Kidney tubule cell (primary cell): ENCODE measurements at regions not wholly inside any gene's neighbourhood (a gene's known extent, or its start where the extent isn't known, plus 50 kb on each side); places are given as distances from the start of the nearest gene placed in this dataset.

ENCODE experiments used
- DNase-seq: peaks from one replicate; pipeline ENCODE4 v3.0.0-alpha.2; 2018; ENCODE audit warnings: low spot score

DNA sequence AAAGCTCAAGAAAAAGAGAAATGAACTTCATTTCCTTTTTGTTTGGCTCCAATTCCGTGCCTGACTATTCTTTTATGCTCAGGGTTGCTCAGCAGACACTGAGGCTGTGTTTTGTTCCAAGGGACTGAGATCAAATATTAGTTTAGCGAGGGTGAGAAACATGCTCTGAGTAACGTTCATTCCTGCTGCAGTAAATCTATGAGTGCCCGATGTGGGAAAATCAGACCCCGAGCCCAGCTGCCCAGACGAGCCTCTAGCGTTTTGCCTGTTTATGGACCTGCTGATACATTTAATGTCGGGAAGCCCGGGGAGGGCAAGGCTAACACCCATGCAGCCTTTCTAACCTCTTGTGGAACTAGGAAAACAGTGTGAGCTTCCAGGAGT lies 119.2 kb downstream of the VAPA start:
- no peak for DNase-seq

DNA sequence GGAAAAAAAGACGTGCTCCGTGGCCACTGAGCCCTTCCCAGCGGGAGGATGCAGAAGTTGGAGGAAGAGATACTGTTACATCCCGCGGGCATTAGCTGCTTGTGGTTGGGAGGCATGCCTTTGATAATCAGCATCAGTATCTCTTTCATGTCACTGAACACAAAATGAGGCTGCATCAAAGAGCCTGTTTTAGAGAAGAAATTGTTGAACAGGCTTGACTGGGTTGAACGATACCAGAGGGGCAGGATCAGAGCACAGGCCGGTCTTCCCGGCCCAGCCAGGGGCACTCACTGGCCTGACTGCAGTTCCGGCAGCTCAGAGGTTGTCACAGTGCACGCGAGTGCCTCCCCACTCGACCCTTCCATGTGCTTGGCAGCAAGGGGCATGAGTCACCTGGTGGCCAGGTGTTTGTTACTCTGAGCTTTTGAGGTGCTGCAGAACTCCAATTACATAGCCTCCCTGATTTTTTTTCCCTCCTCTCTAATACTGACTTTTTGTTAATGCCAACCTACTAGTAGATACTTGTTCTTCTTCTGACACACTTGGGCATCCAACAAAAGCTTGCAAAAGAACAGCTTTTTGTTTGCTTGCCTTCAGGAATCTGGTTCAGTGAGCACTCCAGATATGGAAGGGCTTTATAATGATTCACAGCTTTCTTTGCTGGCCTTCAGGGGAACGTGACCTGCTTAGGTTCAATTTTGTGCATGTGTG lies 121.6 kb downstream of the VAPA start:
- DNase-seq = peak; percentile 52

- no peak for DNase-seq
These were observed 122.7 kb downstream of the VAPA start for GRCh38 chr18:10036479-10036878.

GRCh38 chr18:10037181-10037580 lies 123.4 kb downstream of the VAPA start:
- DNase-seq = no peak

GRCh38 chr18:10038268-10038667 lies 124.5 kb downstream of the VAPA start:
- no peak for DNase-seq

DNA sequence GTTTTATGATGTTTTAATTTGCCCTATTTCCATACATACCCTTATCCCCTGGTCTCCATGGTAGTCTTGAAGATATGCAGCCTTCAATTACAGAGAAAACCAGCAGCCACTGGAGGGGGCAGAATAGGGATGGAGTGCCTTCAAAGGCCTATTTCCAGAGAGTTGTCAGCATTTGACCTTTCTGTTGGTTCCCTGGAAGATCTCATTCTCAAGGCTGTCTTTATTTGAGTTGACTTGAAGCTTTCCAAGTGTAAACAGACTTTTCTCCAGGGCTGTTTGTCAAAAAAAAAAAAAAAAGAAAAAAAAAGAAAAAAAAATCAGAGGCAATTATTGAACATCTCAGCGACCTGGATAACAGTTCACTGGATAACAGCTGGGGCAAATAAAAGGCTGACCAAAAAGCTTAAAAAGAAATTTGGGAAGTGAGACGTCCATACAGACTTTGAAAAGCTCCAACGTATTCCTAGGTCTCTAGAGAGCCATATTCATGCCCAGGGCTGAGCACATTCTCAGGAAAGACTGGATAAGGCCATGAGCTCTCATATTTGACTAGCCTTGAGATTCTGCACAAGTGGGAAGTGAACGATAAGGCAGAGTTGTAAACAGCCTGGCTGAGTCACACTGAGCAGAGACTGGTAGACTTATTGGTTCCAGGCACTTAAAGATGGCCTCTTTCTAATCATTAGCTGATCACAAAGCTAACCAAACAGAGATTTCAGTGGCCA lies 126.6 kb downstream of the VAPA start:
- no peak for DNase-seq

- no peak for DNase-seq
These were observed 127.4 kb downstream of the VAPA start for GRCh38 chr18:10041180-10041579.

- no peak for DNase-seq
These were observed 128.7 kb downstream of the VAPA start for GRCh38 chr18:10042492-10042891.

- no peak for DNase-seq
These were observed 130.2 kb downstream of the VAPA start for GRCh38 chr18:10044054-10044453.

- DNase-seq = no peak
These were observed 131.6 kb downstream of the VAPA start for GRCh38 chr18:10045296-10045891.

DNA sequence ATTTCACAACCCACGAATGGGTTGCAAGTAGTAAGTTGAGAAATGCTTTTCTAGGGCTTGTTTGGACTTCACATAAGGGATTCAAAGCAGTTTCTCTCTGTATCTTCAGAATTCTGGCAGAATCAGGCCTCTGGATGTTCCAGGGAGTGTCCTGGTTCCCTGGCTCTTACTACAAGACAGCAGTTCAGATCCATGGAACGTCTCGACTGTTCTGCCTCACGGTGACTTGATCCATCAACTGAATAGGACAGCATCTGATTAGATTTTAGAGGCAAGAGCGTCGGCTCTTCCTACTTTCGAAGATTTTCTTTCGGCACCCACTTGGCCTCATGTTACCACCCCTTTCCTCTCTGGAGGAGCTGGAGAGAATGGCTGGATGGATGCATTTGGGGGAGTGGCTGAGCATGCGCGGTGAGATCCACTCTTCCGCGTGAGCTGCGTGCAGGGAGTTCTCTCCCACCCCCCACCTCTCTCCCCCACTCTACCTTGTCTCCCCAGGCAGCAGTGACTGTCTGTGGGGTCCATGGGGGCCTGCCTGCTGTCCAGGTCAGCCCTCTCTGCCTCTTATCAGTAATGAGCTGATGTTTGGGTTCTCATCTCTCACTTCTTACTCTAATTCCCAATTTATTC lies 132.5 kb downstream of the VAPA start:
- DNase-seq = no peak

DNA sequence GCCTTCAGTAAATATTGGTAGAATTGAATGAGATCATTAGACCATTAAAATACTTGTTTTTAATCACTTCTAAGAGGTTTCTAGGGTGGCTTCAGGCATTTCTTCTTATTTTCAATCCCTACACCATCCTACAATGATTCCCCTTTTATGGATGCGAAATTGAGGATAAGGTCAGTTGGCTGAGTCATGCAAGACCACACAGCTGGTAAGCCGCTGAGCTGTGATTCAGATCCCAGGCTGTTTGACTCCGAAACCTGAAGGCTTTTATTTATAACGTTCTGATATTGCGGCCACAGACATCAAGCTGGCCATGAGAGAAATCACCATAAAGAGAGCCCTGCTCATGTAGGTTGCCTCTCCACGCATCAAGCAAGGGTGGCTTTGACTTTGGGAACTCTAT lies 133.4 kb downstream of the VAPA start:
- DNase-seq = no peak

DNA sequence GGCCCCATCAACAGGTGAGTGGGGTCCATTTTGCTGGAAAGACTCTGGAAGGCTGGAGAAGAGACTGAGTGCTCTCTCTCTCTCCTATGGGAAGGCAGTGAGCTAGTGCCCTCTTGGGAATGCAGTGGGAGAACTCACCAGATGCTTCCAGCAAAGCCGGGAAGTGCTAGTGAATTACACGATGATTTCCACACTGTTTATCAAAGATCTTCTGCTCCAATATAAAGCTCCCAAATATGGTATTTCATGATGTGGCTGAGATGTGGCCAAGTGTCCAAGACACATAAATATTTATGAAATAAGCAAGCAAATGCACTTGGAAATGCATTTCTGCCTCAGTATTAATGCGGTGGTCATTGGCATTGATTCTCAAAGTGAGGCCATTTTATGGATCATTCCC lies 135.9 kb downstream of the VAPA start:
- DNase-seq = no peak

DNA sequence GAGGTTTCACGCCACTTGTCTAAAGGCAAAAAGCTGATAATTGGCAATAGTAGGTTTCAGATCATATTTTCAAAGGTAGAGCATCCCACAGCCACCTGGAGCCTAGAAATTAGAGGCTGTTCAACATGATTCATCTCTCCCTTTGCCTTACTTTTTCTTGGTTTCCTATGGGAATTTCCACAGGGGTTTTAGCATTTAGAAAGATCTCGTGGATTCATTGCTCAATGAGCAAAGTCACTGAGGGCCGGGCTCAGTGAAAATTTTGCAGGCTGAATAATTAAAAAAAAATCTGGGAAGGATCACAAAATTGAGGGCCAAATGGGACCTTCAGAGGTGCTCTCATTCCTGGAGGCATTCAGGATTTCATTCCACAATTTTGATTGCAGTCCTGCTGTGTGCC lies 137.1 kb downstream of the VAPA start:
- no peak for DNase-seq

GRCh38 chr18:10051877-10052631 lies 138.2 kb downstream of the VAPA start:
- no peak for DNase-seq

DNA sequence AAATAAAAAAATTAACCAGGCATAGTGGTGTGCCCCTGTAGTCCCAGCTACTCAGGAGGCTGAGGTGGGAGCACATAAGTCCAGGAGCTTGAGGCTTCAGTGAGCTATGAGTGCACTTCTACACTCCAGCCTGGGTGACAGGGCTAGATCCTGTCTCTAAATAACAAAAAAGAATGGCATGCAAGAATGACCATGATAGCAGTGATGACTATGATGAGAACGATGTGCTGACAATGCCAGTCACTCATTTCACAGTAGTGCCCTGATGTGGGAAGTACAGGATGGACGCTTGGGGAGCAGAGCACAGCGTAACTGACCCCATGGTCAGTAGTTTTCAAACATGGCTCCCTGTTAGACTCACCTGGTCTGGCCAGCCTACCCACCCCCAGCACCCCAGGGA lies 139.1 kb downstream of the VAPA start:
- DNase-seq = peak; percentile 8

GRCh38 chr18:10053861-10054260 lies 140.0 kb downstream of the VAPA start:
- DNase-seq = no peak

DNA sequence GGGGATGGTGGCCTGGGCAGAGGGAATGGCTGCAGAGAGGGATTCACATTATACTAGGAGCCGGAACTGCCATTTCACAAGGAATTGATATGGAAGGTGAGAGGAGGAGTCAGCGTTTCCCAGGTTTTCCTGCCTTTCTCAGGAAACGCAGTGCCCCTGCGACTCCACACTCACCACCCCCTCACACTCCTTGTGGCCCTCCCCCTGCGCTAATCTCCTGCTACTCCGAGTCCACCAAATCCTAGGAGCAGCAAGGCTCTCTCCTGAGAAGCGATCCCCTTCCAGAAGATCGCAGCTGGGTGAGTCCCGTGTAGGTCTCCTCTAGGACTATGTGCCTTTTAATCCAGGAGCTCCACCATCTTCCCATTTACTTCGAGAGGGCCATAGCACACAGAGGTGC lies 140.6 kb downstream of the VAPA start:
- DNase-seq = no peak

DNA sequence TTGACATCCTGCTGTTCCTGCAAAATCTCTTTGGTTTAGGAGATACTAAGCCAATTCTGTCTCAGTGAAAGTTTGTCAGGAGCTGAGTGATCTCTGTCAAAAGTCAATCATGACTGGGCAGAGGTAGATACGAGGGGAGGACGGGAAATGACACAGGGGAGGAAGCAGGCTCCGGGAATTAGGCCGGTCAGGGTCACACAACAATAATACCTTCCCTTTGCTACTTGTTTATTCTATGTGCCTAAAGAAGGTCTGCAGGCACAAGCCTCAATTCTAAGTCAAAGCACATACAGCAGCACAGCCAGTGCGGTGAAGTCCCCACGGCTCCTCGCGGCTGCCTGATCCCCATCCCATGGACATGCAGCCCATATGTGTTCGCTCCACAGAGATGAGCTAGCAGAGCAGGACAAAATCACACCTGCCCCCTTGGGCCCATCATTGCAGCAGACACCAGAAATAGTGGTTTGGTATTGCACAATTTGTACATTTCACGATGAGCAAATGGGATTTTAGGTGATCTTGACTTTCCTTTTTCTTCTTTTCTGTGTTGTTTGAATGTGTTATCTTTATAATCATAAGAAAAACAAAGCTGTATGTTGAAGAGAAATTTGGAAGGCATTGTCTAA lies 141.4 kb downstream of the VAPA start:
- DNase-seq = no peak

DNA sequence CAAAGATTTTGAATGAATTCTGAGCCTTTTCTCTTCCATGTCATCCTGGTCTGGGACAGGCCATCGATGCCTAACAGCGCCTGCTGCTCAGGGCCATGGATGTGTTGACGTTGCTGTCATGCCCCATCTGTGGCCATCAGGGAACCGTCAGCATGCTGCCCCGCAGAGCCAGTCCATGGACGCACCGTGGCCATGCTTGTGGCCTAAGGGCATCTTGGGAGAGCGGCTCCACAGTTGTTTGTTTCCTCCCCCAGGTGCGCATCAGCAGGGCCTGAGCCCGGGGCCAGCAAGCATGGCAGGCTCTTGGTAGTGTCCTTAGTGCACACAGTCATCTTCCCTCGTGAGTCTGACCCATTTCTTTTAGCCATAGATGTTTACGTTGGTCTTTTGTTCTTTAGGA lies 142.7 kb downstream of the VAPA start:
- no peak for DNase-seq

DNA sequence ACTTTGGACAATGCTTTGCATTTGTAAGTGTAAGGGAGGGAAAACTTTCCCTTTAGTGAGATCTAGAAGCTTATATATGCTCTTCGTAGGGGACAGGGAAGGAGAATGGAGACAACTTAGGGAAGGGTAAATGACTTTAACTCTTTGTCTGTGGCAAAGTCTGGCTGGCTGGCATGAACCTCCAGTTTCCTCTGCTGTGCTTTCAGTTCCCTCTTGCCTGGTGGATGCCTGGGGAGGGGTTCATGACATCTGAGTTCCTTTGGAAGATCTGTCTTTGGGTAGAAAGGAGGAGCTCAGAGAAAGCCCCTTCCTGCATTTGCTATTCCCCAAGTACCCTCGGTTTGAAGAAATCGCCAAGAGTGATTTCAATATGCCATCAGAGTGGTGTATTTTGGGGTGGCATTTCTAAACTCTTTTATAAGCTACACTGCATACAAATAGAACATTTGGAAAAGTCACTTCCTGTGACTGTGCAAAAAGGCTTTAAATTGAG lies 143.6 kb downstream of the VAPA start:
- DNase-seq = no peak
